GM19438 (cell line): ENCODE measurements at regions not wholly inside any gene's neighbourhood (a gene's known extent, or its start where the extent isn't known, plus 50 kb on each side); places are given as distances from the start of the nearest gene placed in this dataset.

ENCODE experiments used
- ATAC-seq: cut with Tn5 transposase; IDR thresholded peaks from one replicate; pipeline ENCODE4 v1.9.1; 2021; ENCODE audit warnings: low read depth; ENCODE audit not compliant: unreplicated experiment

GRCh38 chr6:14422917-14423316 lies 305.3 kb downstream of the CD83 start:
- ATAC-seq: no peak

GRCh38 chr6:14423330-14423729 lies 305.8 kb downstream of the CD83 start:
- no peak for ATAC-seq

- no peak for ATAC-seq
These were observed 306.4 kb downstream of the CD83 start for GRCh38 chr6:14423955-14424354.

GRCh38 chr6:14425805-14426204 lies 308.2 kb downstream of the CD83 start:
- no peak for ATAC-seq

- ATAC-seq: no peak
These were observed 308.7 kb downstream of the CD83 start for GRCh38 chr6:14426281-14426680.

GRCh38 chr6:14428269-14428668 lies 310.7 kb downstream of the CD83 start:
- no peak for ATAC-seq

GRCh38 chr6:14429396-14429795 lies 311.8 kb downstream of the CD83 start:
- no peak for ATAC-seq

- no peak for ATAC-seq
These were observed 312.6 kb downstream of the CD83 start for GRCh38 chr6:14430218-14430617.

GRCh38 chr6:14431385-14432330 lies 314.1 kb downstream of the CD83 start:
- no peak for ATAC-seq

GRCh38 chr6:14434916-14435690 lies 317.5 kb downstream of the CD83 start:
- no peak for ATAC-seq

- ATAC-seq: no peak
These were observed 319.1 kb downstream of the CD83 start for GRCh38 chr6:14436592-14437132.

GRCh38 chr6:14439419-14439818 lies 321.8 kb downstream of the CD83 start:
- ATAC-seq: no peak

- no peak for ATAC-seq
These were observed 322.8 kb downstream of the CD83 start for GRCh38 chr6:14440215-14440910.

- no peak for ATAC-seq
These were observed 323.6 kb downstream of the CD83 start for GRCh38 chr6:14440940-14441781.

GRCh38 chr6:14442242-14442641 lies 324.7 kb downstream of the CD83 start:
- ATAC-seq: no peak

GRCh38 chr6:14443629-14444268 lies 326.2 kb downstream of the CD83 start:
- ATAC-seq: no peak

- ATAC-seq: no peak
These were observed 326.9 kb downstream of the CD83 start for GRCh38 chr6:14444295-14444972.

GRCh38 chr6:14447240-14447639 lies 329.7 kb downstream of the CD83 start:
- no peak for ATAC-seq

GRCh38 chr6:14448246-14448645 lies 330.7 kb downstream of the CD83 start:
- no peak for ATAC-seq
